Fibroblast of gingiva (primary cell): ENCODE measurements at regions not wholly inside any gene's neighbourhood (a gene's known extent, or its start where the extent isn't known, plus 50 kb on each side); places are given as distances from the start of the nearest gene placed in this dataset.

ENCODE experiments used
- DNase-seq: peaks from one replicate; pipeline ENCODE4 v3.0.0-alpha.2; 2011; ENCODE audit warnings: low read depth

GRCh38 chr5:40386289-40386688 lies 293.4 kb upstream of the PTGER4 start:
- DNase-seq, result peak; percentile 24

GRCh38 chr5:40385544-40385943 lies 294.2 kb upstream of the PTGER4 start:
- DNase-seq, result no peak

- DNase-seq, result no peak
Observed at GRCh38 chr5:40384782-40385390, 294.8 kb upstream of the PTGER4 start.

- peak; percentile 35 for DNase-seq
Observed at GRCh38 chr5:40383749-40384651, 295.7 kb upstream of the PTGER4 start.

GRCh38 chr5:40381676-40382363 lies 297.9 kb upstream of the PTGER4 start:
- DNase-seq, result no peak

GRCh38 chr5:40381016-40381415 lies 298.7 kb upstream of the PTGER4 start:
- no peak for DNase-seq

- DNase-seq, result no peak
Observed at GRCh38 chr5:40378396-40379177, 301.1 kb upstream of the PTGER4 start.

- DNase-seq, result no peak
Observed at GRCh38 chr5:40376566-40376965, 303.1 kb upstream of the PTGER4 start.

GRCh38 chr5:40374853-40375252 lies 304.9 kb upstream of the PTGER4 start:
- DNase-seq, result no peak

GRCh38 chr5:40368200-40368599 lies 311.5 kb upstream of the PTGER4 start:
- no peak for DNase-seq

GRCh38 chr5:40367255-40367654 lies 312.5 kb upstream of the PTGER4 start:
- DNase-seq, result peak; percentile 15

GRCh38 chr5:40365342-40366330 lies 314.1 kb upstream of the PTGER4 start:
- DNase-seq, result no peak

- no peak for DNase-seq
Observed at GRCh38 chr5:40364441-40364840, 315.3 kb upstream of the PTGER4 start.

GRCh38 chr5:40361378-40361777 lies 318.3 kb upstream of the PTGER4 start:
- no peak for DNase-seq

- no peak for DNase-seq
Observed at GRCh38 chr5:40360685-40361084, 319.0 kb upstream of the PTGER4 start.

- no peak for DNase-seq
Observed at GRCh38 chr5:40359832-40360231, 319.9 kb upstream of the PTGER4 start.

GRCh38 chr5:40359093-40359492 lies 320.6 kb upstream of the PTGER4 start:
- no peak for DNase-seq

- DNase-seq, result peak; percentile 3
Observed at GRCh38 chr5:40356248-40356647, 323.5 kb upstream of the PTGER4 start.

GRCh38 chr5:40355846-40356245 lies 323.9 kb upstream of the PTGER4 start:
- no peak for DNase-seq

- DNase-seq, result no peak
Observed at GRCh38 chr5:40355181-40355580, 324.5 kb upstream of the PTGER4 start.

- no peak for DNase-seq
Observed at GRCh38 chr5:40354171-40354570, 325.5 kb upstream of the PTGER4 start.
